HG02623 (cell line): ENCODE measurements at regions not wholly inside any gene's neighbourhood (a gene's known extent, or its start where the extent isn't known, plus 50 kb on each side); places are given as distances from the start of the nearest gene placed in this dataset.
"Not testable (repeated sequence)": the region's sequence is repeated elsewhere in the genome, so short reads cannot be mapped to it uniquely, and the experiment has no call there.

Source experiments
- ATAC-seq: cut with Tn5 transposase; IDR thresholded peaks from one replicate; pipeline ENCODE4 v1.9.1; 2021; ENCODE audit warnings: moderate library complexity; ENCODE audit not compliant: unreplicated experiment

DNA sequence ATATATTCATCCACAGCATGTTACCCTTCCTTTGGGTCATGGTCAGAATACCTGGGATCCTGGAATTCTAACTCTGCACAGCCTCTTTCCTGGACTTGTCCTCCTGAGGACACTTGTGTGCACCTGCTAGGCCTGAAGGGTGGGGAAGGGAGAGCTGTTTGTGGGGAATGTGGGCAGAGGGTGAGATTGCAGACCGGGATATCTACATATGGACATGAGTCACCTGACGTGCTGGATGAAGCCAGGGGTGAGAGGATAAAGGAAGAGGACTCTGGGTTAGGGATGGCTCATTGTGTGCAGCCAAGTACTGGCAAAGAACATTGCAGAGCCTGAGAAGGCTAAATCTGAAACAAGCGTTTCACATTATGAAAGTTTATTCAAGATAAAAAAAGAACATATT lies 241.4 kb upstream of the RPS23 start:
- no peak for ATAC-seq

DNA sequence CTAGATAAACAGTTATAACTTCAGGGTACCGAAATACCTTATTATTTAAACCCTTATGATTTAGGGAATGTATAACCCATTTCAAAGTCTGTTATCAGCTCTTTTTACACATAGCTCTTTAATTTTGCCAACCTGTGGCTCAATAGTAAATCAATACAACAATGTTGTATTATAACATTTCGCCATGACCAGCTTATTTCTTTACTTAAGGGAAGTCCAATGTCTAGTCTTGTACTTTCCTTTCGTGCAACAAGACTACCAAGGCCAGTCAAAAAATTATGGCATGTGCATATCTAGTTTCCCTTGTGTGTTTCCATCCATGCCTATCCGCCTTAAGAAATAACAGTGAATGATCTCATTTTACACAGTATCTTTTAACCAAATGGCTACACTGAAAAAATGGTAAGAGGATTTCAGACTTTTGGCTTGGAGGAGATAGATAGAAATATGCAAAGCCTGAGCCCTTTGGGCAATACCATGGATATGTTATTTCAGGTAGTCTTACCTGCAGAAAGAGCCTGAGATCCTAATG lies 239.5 kb upstream of the RPS23 start:
- ATAC-seq: no peak

DNA sequence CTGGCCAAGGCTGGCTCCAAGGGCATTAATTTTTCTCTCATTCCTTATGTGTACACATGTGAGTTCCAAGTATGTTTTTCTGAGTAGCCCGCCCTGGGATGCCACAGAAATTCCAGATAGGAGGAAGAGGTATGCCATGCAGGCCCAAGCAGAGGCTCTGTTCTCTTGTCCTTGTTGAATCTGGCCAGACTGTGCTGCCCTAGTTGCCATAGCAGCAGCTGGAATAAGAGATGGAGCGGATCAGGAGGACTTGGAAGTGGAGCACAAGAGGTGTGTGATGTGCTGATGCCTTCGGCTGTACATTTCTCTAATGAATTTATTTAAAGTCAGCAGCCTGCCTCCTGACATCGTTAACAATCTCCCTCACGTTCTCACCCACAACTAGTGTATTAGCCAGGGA lies 235.6 kb upstream of the RPS23 start:
- no peak for ATAC-seq

DNA sequence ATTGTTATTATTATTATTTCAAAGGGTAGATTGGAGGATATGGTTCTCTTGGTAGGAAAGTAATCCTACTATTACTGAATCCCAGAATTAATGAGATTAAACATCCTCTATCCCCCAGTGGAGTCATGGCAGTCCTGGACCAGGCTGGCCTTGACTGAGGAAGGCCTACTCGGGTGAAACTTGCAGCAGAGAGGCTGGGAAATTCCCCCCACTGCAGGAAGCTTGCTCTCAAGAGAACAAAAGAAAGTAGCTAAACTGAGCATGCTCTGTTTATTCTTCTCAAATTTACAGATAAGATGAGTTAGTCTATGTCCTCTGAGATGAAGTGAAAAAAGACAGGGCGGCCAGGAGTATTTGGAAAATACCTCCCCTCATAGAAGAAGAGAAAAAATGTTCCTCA lies 233.9 kb upstream of the RPS23 start:
- ATAC-seq: peak; percentile 80

DNA sequence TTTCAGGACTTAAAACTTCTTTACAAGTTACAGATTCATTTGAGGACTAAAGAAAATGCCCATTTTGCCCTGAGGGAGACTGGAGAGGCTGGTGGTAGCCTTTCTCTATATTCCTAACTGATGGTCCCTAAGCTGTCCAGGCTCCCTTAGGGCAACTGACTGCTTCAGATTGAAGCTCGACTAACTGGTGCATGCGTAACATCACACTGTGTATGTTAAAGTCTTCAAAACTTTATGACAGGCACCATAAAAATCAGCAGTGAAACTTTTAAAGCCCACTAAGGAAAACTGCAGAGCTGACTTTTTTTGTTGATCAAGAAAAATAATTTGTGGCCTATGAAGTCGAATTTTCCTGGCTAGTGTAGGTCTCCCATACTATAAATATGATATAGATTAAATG lies 233.0 kb upstream of the RPS23 start:
- no peak for ATAC-seq

DNA sequence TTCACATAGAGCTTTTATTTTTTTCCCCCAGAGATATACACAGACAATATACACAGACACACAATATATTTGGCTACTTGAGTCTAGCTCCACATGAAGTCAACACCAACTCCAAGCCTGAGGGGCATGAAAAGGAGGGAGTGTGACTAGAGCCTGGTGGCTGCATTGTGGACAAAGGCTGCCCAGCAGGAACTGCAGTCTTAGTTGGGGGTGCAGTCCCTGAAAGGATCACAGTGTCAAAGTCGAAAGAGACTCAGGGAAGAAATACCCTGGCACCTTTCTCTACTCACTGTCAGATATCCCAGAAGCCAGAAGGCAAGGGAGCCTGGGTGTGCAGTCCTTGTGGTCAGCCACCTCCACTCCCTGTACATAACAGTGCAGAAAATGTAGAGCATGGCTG lies 231.6 kb upstream of the RPS23 start:
- no peak for ATAC-seq

DNA sequence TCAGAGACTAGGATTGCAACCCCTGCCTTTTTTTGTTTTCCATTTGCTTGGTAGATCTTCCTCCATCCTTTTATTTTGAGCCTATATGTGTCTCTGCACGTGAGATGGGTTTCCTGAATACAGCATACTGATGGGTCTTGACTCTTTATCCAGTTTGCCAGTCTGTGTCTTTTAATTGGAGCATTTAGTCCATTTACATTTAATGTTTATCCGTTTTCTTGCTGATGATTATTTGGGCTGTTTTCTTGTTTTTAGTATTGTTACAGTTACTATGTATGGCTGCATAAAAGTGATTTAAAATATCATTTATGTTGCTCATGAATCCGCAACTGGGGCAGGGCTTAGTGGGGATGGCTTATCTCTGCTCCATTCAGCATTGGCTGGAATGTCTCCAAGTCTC lies 228.2 kb upstream of the RPS23 start:
- ATAC-seq: not testable (repeated sequence)

DNA sequence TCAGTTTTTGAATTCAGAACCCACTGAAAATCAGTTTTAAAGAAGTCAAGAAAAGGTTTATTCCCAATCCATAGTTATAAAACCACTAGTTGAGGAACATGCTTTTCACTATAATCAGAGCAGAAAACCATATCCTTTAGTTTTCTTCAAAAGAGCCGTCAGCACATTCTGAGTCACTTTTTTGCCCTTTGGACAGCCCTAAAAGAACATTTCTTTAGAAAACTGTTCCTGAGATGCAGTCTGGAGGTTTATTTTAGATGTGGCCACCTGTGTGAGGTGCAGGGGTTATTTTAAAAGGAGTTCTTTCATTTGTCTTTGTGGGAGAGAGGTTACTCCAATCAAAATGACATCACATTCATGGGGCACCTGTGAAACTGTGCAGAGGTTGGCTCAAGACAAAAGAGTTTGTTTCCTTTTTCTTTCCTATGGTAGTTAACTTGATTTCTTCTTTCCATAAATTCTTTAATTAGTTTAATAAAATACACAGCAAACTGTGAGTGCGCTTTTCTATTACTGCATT lies 221.6 kb upstream of the RPS23 start:
- ATAC-seq: no peak

DNA sequence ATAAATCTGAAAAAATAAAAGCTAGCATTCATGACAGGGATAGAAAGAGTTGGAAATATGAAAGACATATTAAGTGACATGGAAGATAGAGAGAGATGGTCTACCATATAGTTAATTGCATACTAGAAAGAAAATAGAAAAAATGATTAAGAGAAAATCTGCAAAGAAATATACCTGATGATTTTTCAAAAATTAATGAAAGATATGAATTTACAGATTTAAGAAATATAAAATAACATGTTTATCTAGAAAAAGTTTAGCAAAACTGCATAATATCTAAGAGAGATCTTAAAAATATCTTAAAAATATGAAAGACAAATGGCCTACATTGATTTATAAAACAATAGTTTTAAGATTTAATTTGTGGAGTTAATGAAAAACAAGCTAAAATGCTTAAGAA lies 219.1 kb upstream of the RPS23 start:
- ATAC-seq: no peak

DNA sequence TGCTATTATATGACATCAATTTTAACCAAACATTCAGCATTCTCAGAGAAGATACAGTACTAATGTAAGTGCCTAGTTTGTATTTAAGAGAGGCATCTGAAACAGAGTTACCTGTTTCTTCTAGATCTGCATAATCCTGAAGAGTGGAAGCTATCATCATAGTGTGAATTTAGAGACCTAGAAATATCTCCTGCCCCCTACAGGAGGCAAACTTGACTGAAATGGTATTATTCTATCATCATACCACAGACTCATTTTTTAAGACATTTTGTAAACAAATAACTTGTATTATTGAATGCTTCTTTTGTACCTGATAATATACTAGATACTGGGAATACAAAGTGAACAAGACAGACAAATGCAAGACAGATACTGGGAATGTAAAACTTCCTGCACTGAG lies 216.8 kb upstream of the RPS23 start:
- ATAC-seq: no peak

DNA sequence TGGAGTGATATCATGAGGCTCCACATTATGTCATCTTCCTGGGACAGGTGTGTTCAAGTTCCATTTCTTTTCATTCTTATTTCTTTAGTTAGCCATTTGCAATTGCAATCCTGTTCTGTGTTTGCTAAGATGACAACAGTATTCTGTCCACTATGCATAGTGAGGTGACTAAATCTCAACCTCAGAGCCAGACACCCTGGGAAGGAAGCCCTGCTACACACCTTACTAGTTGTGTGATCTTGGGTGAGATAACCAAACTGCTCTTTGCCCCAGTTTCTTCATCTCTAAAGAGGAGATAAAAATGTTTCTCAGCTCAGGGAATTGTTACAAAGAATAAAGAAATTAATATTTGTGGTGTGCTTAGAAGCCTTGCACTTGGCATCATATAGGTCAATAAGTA lies 215.1 kb upstream of the RPS23 start:
- ATAC-seq: no peak

DNA sequence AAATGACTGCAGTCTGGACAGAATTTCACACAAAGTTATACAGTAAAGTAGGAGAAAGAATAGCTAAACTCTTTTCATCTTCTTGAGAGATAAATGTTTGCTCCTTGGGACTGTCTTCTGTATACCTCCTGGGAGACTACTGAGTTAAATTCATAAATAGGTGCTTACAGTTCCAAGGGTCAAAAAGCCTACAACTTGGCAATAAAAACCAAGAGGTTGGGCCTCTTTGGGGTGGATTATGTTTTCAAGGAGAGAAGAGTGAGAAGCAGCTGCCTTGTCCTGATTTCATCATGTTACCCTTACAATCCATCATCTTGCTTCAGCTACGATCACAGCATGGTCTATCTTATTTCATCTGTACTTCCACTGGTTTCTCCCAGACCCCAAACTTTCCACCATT lies 213.2 kb upstream of the RPS23 start:
- no peak for ATAC-seq

DNA sequence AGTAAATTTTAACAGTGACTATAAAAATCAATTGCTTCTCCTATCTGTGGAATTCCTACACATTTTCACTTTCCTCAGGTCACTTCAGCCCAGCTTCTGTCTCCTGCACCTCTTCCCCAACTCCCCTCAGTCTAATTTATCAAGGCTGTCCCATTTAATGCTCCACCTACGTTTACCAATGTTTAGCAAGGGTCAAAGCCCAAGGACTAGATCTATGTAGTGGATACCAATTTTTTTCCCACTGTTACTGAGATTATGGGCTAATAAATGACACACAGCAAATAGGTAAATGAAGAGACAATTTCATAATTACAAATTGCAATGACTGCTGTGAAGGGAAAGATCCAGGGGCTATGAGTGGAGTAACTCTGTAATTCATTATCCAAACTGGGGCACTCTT lies 211.5 kb upstream of the RPS23 start:
- no peak for ATAC-seq

DNA sequence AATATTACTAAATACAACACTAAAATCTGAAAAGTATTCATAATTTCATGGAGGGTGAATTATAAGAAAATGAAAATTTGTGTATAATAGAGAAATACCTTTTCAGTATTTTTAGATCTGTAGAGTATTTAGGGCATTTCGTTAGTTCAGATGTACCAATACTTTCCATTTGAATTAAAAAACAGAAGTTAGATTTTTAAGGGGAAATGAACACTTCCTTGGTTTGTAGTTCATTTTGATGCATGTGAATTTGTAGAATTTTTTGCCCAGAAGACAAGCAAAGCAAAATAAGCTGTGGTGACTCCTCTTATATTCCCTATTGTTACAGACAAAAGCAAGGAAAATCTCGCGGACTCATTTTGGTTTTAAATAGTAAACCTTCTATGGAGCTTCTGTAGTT lies 209.0 kb upstream of the RPS23 start:
- ATAC-seq: no peak

DNA sequence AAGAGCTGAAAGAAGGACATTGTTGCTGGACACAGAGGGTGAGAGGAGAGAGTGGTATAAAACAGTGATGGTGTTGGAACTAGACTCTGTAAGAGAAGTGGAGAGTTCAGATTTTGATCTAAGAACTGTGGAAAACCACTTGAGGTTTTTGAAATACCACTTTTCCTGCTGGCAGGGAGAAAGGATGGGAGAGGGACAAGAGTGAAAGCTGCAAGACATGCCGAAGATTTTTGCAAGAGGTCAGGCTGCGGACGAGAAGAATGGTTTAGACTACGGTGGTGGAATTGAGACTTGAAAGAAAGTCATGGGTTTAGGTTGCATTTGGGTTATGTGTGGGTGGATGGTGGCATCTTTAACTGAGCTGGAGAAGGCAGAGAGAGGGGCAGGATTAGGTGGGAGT lies 202.2 kb upstream of the RPS23 start:
- ATAC-seq: no peak

DNA sequence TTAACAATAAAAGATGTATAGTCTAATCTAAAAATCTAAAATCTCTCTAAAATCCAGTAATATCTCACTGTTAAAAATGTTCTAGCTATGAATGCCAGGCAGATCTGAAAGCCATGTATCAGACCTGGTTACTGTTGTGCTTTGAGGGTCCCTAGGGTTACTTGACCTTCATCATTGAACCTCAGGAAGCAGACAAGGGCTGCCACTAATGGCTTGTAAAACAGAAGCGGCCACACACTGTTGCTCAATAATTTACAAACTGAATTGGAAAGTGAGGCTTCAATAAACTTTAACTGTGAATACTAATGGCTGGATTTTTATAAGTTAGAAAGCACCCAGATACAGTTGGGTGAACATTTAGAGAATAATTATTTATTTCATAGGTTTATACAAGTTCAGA lies 198.0 kb upstream of the RPS23 start:
- ATAC-seq: no peak

DNA sequence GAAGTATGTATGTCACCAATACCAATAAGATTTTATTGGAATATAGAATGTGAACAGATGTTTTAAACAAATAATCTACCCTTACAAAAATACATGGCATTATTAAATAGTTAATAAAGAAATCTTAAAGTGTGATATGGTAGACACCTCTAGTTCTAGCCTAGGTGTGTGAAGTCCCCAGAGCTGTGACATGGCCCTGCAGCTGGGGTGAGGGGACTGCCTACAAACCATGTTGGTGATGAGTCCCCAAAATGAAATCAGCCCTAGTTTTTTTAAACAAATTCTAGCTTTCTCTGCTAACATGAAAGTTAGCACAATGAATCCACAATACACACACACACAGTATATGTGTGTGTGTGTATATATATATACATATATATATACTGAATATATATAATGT lies 195.1 kb upstream of the RPS23 start:
- no peak for ATAC-seq

DNA sequence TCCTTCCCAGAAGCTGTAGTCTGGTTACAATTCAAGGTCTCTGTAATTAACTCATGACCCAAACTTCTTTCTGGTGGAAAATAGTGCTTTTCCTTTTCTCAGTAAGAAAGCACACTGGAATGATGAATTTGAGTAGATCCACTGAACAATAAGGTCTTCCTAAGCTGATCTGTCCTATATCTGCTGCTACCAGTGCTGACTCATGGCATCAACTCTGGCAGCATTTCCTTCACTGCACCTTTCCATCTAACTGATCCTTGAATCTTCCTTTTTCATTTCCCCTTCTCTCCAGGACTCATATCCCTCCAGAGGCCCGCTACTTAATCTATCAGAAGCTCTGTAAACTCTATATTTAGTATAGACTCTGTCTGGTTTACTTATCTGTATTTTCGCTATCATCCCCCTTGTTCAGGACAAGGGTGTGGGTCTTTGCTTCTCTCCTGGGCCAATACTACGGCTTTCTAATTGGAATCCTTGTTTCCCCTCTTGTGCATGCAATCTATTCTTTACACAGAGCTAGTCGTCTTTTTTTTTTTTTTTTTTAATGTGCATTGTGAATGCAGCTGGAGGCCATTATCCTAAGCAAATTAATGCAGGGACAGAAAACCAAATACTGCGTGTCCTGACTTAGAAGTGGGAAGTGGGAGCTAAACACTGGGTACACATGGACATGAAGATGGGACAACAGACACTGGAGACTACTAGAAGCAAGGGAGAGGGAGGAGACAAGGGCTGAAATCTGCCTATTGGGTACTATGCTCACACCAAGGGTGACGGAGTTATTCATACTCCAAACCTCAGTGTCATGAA lies 192.2 kb upstream of the RPS23 start:
- ATAC-seq: no peak

DNA sequence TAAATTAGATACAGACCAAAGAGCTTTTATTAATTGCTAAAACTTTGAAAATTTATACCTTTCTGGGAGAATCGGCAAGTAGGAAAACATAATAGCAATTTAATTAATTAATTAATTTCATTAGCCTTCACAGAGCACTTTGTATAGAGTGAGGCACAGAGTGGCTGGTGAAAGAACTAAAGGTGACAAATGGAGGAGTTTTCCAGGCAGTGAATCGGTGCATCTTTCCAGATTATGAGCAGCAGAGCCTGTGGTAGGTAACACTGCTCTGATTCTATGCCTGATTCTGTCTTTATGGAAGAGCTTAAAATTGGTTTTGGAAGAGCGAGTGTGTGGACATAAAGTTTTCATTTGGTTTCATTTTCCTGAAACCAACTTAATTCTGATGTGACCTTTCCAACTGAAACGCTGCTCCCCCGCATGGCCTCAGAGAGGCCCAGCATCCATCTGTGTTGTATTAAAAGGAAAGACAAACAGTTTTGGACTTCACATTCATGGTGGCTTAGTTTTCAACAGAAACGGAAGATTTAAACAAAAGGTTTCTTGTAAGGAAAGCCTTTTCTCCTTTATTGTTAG lies 188.9 kb upstream of the RPS23 start:
- ATAC-seq: no peak

DNA sequence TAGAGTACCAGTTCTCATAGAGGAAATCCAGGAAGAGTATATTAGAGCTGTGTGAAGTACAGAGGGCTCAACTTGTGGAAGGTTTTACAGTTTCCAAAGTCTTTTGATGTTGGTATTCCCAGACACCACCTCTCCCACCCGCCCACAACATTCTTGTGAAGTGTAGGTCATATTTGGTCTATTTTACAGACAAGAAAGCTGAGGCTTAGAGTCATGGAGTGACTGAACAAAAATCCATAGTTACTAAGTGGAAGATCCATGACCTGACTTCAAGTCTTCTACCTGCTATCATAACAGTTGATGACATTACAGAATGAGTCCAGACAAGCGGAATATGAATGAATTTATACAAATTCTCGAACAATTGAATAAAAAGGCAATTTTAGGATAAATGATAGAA lies 187.1 kb upstream of the RPS23 start:
- ATAC-seq: no peak

DNA sequence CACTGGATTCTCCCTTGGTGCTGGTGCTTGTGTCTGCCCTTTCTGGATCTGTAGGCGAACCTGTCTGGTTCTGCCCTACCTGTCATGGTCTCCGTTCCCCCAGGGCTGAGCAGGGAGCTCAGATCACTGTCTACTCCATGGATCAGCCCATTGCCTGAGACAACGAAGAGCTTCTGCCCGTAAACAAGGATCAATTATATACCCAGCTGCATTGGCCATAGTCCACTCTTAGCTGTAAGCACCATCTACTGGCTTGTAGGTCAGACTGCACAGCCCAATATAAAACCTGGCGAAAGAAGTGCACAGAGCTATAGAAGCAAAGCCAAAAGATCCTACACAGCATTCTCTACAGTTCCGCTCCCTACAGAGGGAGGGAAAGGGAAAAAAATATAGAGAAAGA lies 181.5 kb upstream of the RPS23 start:
- ATAC-seq: no peak

DNA sequence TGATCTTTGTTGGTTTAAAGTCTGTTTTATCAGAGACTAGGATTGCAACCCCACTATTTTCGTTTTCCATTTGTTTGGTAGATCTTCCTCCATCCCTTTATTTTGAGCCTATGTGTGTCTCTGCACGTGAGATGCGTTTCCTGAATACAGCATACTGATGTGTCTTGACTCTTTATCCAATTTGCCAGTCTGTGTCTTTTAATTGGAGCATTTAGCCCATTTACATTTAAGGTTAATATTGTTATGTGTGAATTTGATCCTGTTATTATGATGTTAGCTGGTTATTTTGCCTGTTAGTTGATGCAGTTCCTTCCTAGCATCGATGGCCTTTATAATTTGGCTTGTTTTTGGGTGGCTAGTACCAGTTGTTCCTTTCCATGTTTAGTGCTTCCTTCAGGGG lies 177.2 kb upstream of the RPS23 start:
- not testable (repeated sequence) for ATAC-seq
